Right hindlimb (tissue), 1 donor: ENCODE measurements at regions not wholly inside any gene's neighbourhood (a gene's known extent, or its start where the extent isn't known, plus 50 kb on each side); places are given as distances from the start of the nearest gene placed in this dataset.
A peak's percentile ranks its signal among the peaks of the same experiment; 100 is the strongest.

Experiments used
- DNase-seq: peaks from one replicate; pipeline ENCODE4 v3.0.0-alpha.2; 2018

DNA sequence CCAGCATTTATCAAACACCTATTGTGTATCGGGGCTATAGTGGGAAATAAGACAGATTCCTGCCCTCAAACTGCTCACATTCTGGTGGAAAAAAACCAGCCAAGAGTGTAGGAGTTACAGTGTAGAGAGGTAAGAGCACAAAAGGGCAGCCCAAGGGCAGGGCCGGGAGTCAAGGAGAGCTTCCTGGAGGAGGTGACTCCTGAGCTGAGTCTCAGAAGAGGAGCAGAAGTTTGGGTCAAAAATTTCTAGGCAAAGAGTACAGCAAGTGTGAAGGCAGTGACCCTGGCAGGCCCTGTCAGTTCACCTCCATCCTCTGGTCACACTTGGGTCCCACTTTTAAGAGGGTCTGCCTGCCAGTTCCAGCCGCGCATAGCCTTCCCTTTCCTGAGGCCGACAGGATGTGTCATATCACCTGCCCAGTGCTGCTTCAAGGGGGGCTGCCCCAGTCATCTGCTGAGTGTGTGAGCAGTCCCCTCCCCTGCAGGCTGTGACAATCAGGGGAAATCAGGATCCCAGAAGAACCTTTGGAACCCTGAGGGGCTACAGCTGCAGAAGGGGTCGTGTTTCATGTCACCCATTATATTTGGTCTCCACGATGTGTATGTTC, 118.4 kb downstream of the GLI2 start:
- DNase-seq = no peak

DNA sequence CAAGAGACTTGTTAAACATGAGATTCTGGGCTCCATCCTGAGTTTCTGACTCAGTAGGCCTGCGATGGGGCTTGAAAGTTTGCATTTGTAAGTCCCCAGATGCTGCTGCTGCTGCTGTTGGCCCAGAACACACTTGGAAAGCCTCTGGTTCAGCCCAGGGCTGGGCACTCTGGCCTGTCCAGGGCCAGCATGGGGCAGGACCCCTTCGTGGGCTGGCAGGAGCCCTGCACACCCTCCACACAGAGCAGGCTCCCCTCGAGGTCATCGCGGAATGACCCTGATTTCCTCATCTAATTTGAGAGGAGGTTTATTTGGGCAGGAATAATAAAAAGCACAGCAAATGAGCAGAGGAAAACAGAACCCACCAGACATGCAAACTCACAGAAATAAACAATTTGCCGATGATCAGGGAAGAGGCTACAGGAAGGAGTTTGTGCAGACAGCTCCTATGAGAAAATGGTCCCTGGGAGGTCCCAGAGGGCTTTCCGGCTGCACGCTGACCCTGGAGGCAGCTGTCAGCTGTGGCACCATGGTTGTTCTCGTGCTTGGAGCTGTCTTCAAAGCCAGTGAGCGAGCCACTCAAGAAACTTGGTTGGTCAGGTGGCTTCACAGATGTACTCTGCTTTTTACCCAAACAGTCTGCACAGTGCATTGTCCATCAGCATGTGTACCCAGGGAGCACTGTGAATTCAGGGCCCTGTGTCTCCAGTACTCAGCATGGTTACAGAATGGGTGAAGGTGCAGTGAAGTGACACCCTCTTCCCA, 119.3 kb downstream of the GLI2 start:
- peak; percentile 5 for DNase-seq

DNA sequence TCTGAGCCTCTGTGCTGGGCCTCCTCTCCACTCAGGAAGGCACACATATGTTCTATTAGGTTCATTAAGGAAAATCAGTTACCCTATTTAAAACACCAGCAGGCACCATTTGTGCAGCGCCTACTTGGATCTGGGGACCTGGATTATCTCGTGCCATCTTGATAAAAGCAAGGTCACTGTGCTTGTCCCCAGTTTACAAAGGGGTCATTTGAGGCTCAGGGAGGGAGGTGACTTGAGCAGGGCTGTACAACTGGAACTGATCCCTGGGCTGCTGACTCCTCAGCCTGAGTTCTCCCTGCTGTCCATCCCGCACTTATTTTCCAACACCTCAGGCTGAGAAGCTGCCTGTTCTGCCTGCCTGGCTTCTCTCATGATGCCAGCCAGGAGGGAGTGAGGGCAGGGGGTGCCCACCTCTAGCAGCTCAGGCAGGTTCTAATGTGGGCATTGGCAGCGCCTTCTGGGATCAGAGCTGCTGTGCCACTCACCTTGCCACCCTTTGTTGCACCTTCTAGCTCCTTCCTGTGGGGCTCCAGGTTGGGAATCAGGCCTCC, 120.3 kb downstream of the GLI2 start:
- peak; percentile 15 for DNase-seq

DNA sequence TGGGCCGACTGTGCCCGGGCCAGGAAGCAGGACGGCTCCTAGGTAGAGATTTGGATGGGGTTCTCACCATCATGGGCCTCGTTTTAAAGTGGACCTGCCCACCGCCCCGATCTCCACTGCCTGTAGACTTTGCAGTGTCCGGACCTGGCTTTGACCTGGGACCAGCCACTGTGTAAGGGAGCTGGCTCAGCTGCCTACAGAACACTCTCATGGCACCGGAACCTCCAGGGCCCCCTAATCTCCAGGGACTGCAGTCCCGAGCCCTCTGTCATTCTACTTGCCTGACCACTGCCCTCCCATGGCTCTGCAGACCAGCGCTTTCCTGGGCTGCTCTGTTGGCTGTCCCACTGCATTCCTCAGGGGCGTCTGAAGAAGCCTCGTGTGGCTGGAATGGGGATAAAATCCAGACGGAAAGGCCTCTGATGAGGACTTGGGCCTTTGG, 120.8 kb downstream of the GLI2 start:
- no peak for DNase-seq

DNA sequence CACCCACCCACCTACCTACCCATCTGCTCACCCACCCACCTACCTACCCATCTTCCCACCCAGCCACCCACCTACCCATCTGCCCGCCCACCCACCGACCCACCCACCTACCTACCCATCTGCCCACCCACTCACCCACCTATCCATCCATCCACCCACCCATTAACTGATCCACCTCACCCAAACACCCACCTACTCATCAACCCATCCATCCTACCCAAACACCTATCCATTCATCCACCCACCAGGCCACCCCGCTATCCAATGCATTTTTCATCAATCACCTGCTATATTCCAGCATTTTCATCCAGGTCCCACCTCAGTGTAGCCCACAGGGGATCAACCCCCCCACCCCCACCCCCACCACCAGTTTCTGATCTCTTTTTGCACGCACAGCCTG, 121.8 kb downstream of the GLI2 start:
- no peak for DNase-seq

DNA sequence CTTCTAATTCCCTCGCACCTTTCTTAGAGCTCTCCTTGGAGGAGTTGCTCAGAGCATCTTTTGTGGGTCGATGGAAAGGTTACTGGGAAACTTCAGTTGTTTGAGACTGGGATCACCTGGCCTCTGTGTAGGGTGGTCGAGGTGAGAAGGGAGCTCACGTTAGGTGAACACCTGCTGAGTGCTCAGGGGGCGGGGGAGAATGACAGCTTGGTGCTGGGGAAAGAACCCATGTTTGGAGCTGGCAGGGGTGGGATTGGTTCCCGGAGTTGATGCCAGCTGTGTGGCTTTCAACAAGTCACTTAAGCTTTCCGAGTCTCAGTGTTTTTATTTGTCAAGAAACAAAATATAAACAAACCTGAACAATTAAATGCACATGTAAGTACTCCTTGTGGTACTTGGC, 122.3 kb downstream of the GLI2 start:
- peak; percentile 12 for DNase-seq

DNA sequence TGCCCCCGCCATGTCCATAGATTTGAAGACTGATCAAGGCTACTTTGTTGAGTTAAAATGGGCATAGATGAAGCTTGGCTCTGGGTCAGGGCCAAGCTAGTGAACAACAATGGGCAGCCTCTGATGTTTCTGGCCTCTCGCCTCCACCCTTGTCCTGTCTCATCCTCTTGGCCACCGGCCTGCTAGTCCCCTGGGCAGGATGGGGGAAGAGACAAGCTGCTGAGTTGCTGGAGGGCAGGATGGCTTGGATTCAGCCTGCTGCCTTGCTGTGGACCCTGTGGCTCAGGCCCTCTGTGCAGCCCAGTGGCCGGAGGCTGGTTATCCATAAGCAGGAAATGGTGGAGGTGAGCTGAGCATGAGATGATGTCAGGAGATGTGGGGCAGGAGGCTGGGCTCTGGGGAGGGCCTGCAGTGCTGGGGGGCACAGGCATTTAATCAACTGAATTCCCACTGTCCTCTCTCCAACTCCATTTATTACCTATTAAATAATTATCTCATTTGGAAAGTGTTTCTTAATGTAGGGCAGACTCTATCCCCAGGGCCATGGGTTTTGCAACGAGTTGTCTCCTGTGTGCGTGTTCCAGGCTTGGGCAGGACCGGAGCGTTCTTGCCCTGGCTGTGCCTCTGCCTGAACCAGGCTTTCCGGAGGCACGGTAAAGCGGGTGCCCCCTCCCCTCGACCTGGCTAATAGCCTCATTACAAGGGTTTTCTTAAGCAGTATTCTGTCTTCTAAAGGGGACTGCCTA, 122.9 kb downstream of the GLI2 start:
- peak; percentile 22 for DNase-seq

DNA sequence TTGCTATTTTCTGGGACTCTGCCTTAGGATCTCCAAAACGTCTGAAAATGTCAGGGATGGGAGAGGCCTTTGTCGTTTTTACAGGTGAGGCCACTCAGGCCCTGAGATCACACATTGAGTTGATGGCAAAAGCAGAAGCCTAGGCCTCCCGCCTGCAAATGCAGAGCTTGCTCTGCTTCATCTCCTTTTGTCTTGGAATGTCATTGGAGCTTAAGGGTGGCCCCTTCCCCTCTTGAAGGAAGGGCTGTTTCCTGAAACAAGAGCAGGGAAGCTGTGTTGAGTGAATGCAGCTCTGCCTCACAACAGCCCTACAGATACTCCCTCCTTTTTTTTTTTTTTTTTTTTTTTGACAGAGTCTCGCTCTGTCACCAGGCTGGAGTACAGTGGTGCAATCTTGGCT, 123.5 kb downstream of the GLI2 start:
- peak; percentile 47 for DNase-seq

DNA sequence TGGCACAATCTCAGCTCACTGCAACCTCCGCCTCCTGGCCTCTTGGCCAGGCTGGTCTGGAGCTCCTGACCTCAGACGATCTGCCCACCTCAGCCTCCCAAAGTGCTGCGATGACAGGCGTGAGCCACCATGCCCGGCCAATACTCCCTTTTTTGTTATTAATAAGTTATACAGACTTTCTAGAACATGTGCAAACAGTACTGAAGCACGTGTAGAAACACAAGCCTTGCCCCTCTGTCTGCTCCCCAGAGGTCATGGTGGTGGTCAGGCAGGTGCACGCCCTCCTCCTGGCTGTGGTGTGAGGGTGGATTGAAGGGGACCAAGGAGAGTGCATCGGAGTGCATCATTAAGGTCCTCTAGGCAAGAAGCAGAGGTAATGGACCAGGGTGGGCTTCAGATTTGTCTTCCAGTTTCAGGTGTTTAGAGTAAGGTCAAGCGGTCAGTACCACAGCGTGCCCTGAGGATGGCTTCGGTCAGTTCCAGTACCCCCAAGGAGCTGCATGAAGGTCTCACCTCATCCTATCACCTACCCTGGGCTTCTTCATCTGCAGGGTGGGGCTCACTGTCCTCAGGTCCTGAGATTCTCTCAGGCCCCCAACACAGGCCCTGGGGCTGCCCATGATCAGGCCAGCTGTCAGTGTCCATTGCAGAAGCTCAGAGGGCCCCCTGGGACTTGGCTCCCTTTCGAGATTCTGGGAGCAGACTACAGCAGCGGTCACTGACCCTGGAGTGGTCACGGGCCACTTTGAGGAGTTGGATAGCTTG, 124.3 kb downstream of the GLI2 start:
- DNase-seq = peak; percentile 11

DNA sequence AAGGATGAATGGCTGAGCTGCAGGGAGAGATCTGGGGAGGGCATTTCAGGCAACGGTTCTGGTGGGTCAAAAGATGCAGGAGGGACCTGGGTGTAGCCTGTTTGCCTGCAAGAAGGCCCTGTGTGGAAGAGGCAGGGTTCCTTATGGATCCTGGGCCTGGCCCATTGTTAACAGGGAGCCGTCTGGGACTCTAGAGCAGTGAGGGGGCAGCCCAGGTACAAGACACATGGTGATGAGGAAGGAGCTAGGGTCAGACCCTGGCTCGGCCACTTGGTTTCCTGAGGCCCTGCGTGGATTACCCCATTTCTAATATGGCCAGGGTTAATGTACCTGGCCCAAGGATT, 124.9 kb downstream of the GLI2 start:
- peak; percentile 9 for DNase-seq

DNA sequence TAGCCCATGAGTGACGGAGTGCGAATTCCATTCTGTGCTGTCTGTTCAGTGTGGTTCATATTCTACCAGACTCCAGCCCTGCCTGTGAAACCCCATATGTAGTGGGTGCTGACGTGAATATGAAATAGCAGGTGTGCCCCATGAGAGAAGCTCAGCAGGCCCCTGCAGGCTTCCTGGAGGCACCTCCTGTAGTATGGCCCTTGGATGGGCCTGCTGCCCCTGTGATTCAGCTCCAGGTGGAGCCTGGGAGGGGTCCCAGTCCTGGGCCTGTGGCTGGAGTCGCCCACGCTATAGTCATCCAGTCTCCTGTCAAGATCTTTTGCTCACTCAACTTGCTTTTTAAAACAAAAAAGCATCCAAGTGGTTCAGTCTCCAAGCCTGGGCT, 125.5 kb downstream of the GLI2 start:
- peak; percentile 13 for DNase-seq

DNA sequence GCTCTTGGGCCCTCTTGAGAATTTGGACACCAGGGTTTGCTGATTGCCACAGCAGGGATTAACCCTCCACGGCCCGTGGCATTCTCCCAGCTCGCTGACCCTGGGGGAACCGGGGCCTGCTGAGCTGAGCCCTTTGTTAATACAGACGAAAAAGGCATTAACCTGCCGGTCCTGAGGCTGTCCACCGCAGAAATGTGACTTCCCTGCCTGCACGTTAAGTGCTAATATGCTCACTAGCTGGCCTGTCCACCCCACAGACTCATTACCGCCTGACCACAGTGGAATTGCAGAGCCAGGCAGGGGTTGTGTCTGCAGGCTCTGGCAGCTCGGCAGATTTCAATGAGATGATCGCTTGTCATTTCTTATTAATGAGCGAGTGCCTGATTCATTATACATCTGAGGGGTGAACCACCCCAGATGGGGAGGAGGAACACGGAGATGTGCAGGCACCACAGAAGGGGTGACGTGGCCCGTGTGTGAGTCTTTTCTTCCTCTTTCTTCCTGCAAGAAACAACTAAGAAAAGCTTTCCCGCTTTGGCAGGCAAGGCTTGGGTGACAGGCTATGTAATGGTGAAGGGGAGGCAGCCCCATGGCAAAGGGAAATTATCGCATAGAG, 126.0 kb downstream of the GLI2 start:
- peak; percentile 14 for DNase-seq

DNA sequence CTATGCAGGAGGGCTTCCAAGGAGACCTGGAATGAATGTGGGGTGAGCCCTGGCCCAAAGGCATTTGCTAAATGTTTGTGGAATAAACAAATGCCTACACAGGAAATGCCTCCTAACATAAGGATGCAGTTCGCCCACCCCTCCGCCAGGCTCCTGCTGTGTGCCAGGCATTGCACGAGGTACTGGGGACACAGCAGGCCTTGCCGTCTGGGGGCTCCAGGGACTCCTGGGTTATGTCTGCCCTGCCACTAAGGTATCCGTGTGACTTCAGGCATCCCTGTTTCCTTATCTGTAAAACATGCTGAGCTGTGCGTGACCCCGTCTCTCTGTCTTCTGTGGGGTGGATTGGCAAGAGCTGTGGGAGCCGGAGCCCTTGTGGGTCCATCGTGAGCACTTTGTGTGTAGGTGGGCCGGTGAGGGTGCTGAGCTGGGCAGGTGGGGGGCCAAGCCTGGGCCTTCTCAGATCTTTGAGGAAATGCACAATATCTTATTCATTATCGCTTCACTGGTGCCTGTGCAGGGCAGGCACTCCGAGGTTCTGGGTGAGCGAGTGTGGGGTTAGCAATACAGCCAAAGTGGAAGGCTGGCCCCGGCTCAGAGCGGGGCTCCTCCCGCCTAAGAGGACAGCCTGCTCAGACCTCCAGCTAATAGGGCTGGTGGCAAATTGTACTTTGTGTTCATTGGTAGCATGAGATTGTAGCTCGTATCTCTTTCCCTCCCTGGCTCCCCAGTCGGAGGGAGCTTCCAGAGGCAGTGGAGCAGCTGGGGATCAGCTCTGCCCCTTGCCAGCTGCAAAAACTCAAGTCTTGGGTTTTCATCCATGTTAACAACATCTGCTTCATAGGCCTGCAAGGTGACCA, 126.8 kb downstream of the GLI2 start:
- peak; percentile 18 for DNase-seq

DNA sequence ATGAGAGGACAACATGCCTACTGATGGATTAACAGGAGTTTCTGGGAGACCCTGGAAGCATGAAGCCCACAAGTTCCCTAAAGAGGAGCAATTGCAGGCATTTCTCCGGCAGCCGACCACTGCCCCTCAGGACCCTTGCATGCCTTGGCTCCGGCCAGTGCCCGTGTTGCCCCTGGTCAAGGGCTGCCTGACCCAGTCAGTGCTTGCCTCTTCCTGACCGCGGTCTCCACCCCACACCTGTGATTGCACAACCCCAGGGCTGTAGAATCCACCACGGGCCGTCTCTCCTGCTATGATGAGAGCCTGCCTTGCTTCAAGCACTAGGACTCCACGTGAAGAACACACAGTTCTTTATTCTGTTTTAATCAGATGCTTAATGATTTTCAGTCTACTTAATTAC, 127.5 kb downstream of the GLI2 start:
- DNase-seq = no peak

DNA sequence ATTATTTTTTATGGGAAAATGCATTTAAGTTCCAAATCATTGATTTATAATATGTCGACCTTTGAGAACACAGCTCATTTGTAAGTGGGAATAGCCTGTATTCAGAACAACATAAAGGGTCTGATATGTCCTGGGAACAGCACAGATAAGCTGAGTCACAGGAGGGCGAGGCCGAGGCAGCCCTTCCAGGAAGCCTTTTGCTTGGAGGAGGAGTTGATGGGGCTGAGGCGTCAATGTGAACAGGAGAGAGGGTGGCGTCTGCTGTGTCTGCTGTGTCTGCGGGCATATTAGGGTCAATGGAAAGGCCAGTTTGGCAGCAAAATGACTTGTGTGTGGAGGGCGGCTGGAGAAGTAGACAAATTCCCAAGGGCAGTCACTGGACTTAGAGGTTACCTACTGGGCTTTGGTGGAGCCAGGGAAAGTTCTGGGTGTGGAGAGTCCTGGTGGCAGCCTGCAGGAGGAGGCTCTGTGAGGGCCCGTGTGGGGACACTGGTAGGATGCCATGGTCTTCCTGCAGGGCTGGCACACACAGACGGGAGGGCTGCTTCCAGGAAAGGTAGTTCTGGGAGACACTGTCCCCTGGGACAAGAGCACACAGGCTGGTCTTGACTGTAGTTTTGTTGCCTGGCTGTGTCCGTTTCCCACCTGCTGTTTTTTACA, 128.1 kb downstream of the GLI2 start:
- no peak for DNase-seq

DNA sequence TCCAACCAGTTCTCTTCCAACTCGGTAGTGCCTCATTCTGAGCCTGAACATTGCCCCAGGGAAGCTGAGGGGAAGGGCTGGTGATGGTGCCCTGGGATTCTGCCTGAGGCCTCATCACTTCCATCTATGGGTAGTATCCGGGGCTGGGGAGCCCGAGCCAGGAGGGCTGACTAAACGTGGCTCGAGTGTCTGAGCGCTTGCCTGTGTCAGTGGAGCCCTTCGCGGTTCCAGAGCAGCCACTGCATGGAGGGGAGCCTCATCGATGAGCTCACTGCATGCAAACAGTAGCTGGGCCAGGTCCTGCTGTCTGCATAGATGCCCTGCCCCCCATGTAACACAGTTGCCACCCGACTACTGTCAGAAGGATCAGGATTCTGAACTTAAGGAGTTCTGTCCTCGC, 129.3 kb downstream of the GLI2 start:
- no peak for DNase-seq

DNA sequence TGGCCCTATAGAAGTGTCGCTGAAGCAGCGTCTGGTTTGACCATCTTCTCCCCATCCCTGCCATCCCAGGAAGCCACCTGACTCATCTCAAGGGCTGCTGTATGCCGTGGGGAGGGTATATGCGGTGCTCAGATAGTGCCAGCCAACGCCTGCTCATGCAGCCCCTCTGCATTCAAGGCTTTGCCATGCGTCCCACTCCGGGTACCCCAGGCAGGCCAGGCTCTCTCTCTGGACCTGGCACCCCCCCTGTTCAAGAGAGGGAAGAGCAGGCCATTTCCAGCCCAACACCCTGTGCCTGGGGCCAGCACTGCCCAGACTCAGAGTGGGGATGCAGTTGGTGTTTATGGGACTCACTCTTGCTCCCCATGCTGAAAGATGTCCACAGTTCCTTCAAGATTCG, 130.0 kb downstream of the GLI2 start:
- no peak for DNase-seq

DNA sequence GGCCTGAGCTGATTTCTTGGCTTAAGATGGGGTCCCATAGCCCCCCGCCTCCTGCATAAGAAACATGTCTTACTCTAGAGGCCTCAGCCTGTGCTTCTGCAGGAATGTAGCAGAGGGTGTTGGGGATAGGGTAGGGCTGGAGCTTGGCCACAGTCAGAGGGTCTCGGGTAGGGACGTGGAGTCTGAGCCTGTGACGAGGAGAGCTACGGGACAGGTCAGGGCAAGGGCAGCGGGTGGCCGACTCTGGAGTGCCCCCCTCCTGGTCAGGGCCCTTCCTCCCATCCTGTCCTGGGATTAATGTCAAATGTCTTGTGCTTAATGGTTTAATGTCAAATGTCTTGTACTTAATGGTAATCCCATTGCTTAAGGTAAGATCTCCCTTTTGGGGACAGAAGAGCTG, 130.4 kb downstream of the GLI2 start:
- DNase-seq = no peak

DNA sequence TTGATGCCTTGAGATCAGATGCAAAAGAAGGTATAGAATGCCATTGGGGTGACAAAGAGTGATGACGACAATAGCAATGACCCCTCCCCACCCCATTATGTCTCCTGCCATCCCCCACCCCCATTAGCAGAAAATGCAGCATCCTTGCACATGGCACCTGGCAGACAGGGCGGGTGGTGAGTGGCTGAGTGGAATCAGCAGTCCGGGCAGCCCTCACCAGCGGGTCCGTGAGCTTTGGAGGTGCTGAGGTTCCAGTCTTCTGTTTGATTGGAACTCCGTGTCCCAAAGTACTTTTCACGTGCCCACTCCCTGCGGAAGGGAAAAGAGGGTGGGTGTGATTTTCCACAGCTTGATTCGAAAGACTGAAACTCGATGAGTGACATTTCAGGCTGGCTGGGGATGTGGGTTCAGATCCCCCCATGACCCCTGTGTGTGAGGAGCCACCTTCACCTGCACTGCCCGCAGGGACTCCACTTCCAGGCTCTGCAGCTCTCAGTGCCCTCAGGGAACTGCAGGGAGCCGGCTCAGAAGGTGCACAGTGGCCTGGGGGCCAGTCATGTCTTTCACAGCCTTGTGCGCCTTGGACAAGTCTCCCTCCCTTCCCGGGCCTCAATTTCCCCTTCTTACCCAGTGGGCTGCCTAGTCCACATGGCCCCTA, 130.9 kb downstream of the GLI2 start:
- no peak for DNase-seq
